Fibroblast of skin of right biceps (primary cell): ENCODE measurements at regions not wholly inside any gene's neighbourhood (a gene's known extent, or its start where the extent isn't known, plus 50 kb on each side); places are given as distances from the start of the nearest gene placed in this dataset.
A peak's percentile ranks its signal among the peaks of the same experiment; 100 is the strongest.
"Not testable (repeated sequence)": the region's sequence is repeated elsewhere in the genome, so short reads cannot be mapped to it uniquely, and the experiment has no call there.

Source experiments
- DNase-seq: peaks from one replicate; pipeline ENCODE4 v3.0.0-alpha.2; 2013

- DNase-seq = no peak
Measured at GRCh38 chr17:52504081-52504480, 345.6 kb upstream of the CA10 start.

- DNase-seq = no peak
Measured at GRCh38 chr17:52495646-52496045, 337.1 kb upstream of the CA10 start.

GRCh38 chr17:52482271-52482670, 323.8 kb upstream of the CA10 start:
- DNase-seq = no peak

- DNase-seq = no peak
Measured at GRCh38 chr17:52477824-52478699, 319.5 kb upstream of the CA10 start.

- DNase-seq = no peak
Measured at GRCh38 chr17:52476638-52477313, 318.3 kb upstream of the CA10 start.

GRCh38 chr17:52470553-52470952, 312.0 kb upstream of the CA10 start:
- DNase-seq = no peak

GRCh38 chr17:52465407-52465806, 306.9 kb upstream of the CA10 start:
- DNase-seq = no peak

GRCh38 chr17:52451294-52451861, 292.9 kb upstream of the CA10 start:
- no peak for DNase-seq

- no peak for DNase-seq
Measured at GRCh38 chr17:52442350-52442749, 283.8 kb upstream of the CA10 start.

GRCh38 chr17:52420555-52421078, 262.1 kb upstream of the CA10 start:
- DNase-seq = peak; percentile 32

- peak; percentile 52 for DNase-seq
Measured at GRCh38 chr17:52419229-52419641, 260.7 kb upstream of the CA10 start.

- DNase-seq = no peak
Measured at GRCh38 chr17:52410781-52411180, 252.3 kb upstream of the CA10 start.

GRCh38 chr17:52409222-52409621, 250.7 kb upstream of the CA10 start:
- DNase-seq = not testable (repeated sequence)

GRCh38 chr17:52395308-52395707, 236.8 kb upstream of the CA10 start:
- DNase-seq = no peak

GRCh38 chr17:52390422-52390821, 231.9 kb upstream of the CA10 start:
- no peak for DNase-seq

GRCh38 chr17:52389632-52390031, 231.1 kb upstream of the CA10 start:
- DNase-seq = no peak

GRCh38 chr17:52388941-52389340, 230.4 kb upstream of the CA10 start:
- no peak for DNase-seq

GRCh38 chr17:52384695-52385094, 226.2 kb upstream of the CA10 start:
- DNase-seq = no peak

- DNase-seq = peak; percentile 26
Measured at GRCh38 chr17:52383493-52384100, 225.1 kb upstream of the CA10 start.

- no peak for DNase-seq
Measured at GRCh38 chr17:52378860-52379259, 220.3 kb upstream of the CA10 start.

GRCh38 chr17:52376137-52376536, 217.6 kb upstream of the CA10 start:
- no peak for DNase-seq

GRCh38 chr17:52368886-52369285, 210.4 kb upstream of the CA10 start:
- no peak for DNase-seq

- DNase-seq = no peak
Measured at GRCh38 chr17:52357854-52358253, 199.3 kb upstream of the CA10 start.
